GM19395 (cell line): ENCODE measurements at regions not wholly inside any gene's neighbourhood (a gene's known extent, or its start where the extent isn't known, plus 50 kb on each side); places are given as distances from the start of the nearest gene placed in this dataset.
A peak's percentile ranks its signal among the peaks of the same experiment; 100 is the strongest.

Experiments
- ATAC-seq: cut with Tn5 transposase; IDR thresholded peaks from one replicate; pipeline ENCODE4 v1.9.1; 2021; ENCODE audit warnings: mild to moderate bottlenecking, moderate library complexity; ENCODE audit not compliant: unreplicated experiment

DNA sequence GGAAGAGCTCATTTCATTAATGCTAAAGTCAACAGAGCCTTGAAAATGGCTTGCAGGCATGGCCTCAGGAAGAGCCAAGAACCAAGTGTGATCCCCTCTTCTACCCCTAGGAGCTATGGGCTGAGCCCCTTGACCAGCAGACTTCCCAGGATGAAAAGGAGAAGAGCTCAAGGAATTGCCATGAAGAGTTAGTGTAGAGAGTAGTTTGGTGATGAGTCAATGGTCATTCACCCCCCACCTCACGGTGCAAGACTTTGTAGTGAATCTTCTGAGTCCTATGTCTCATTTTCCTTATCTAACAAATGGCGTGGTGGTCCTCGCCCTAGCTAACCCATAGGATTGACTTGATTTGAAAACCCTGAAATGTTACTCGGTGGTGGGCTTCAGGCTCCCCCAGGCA lies 422.4 kb upstream of the CADM1 start:
- no peak for ATAC-seq

DNA sequence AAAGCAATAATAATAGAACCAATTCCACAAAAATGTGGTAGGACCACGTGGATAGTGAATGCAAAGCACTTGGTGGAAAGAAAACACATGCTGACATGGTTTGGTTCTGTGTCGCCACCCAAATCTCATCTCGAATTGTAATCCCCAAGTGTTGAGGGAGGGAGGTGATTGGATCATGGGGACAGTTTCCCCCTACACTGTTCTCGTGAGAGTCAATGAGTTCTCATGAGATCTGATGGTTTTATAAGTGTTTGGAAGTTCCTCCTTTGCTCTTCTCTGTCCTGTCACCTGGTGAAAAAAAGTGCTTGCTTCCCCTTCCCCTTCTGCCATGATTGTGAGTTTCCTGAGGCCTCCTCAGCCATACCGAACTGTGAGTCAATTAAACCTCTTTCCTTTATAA lies 421.9 kb upstream of the CADM1 start:
- ATAC-seq: no peak

DNA sequence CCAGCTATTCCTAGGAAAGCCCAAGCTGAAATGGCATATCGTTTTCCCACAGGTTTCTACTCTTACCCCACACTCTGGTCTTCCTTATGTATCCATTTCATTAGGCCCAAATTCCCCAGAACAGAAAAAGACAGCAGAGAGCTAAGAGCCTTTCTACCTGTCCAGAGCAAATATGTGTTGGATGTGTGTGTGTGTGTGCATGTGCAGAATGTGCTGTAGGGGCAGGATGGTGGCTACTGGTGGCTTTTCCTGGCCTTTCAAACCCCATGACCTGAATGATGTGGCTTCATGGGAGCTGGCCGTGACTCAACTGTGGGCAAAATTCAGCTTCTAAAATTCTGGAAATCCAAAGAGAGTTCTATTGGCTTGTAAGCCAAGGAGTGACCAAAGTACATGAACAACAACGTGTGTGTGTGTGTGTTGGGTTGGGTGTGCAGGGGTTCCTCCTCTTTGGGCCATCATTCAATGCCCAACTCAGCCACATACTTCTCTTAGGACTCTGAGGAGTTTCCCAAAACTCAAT lies 421.4 kb upstream of the CADM1 start:
- ATAC-seq: no peak

DNA sequence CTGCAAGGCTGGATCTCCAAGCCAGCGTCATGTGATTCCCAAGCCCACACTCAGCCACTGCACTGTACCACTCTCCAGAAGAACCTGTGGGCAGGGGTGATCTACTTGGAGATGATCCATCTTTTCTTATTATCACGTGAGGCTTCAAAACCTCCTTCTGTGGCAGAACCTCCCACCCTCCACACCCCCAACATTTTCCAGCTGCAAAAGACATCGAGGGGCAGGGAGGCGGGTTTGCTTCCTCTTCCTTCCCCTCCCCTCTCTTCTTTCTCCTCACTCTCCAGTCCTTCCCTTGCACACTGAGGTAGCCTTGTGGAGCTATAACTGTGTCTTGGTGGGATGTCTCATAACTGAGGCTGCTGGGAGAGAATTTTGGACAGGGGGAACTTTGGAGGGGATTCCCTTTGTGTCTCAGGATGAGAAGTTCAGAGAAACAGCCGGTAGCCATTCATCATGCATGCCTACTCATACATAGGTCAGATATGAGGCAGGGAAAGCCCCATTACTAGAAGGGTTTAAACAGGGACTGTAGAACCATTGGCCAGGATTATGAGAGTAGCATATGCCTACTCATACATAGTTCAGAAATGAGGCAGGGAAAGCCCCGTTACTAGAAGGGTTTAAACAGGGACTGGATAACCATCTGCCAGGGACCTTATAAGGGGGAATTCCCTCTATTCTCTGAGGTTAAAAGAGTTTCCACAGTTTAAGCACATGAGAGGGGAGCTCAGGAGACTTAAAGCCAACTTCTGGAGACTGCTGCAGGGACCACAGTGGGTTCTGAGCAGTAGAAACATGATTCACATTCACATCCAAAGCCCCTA lies 420.7 kb upstream of the CADM1 start:
- ATAC-seq: peak; percentile 79

DNA sequence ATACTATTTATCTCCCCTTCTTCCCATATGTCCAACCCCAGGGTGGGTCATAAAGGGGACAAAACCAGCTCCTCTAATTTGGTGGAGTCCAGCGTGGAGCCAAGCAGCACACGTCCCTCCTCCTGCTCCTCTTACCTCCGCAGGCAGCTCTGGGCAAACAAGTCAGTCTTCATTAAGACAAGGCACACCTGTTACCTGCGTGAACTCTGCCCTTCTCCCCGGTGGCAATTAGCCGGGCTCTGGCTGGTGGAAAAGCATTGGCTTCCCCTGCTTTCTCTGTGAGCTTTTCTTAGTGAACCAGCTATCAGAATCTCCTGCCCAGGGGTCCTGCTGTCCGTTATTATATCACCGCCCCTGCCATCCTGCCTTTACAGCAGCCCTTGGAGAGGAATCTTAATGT lies 418.7 kb upstream of the CADM1 start:
- no peak for ATAC-seq

DNA sequence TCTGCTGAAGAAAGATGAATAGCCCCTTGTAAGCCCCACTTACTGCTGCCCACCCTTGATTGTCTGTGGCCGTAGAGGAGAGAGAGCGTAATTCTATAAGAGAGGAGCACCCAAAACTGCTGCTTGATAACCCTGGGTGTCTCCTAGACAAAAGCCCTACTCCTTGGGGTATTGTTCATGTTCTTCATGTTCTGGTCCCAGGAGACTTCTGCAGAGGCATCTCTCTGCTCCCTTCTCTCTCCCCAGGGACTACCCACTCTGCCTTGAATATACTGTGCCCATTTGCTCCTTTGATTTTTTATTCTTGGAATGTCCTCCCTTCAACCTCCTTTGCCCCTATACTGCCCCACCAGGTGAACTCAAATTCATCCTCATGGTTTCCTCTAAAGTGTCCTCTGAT lies 417.8 kb upstream of the CADM1 start:
- no peak for ATAC-seq

DNA sequence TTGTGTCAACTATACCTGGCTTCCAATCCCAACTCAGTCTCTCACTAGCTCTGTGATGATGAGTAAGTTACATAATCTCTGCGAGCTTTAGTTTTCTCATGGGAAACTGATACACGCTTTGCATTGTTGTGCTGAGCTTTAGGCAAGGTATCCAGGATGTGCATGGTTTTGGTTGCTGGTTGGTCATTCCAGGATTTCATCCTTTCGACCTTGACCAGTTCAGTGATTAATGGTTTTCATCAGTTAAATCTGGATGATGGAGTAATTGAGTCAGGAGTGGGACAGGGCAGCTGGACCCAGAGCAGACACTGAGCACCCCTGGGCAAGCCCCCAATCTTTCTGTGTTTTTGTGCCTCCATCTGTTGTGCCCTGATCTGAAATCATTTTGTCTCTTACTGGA lies 417.3 kb upstream of the CADM1 start:
- ATAC-seq: no peak

DNA sequence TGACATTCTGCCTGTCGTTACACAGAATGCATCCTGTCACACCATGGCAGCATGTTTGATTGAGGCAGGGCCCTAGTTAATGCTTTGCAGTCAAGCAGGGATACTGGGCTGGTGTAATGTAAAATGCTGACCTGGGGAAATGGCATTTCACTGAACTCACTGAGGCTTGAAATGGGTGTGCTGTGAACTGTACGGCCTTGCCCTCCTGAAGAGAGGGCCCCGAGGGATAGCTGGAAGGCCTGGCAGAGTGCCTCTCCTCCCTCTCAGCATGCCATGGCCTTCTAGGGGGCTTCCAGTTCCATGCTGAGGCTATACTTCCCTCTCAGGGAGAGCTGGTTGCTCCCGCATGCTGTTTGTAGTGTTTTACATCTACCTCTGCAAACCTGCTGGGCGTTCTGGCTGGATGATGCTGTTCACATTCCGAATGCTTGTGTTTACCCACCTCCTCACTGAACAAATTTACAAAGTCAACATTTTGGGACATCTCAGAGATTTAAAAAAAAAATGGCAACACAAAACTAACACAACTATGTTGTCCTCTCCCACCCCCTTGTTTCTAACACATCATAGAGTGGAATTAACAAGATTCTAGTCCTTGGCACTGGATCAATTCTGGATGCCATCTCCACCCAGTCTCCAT lies 416.7 kb upstream of the CADM1 start:
- ATAC-seq: no peak

DNA sequence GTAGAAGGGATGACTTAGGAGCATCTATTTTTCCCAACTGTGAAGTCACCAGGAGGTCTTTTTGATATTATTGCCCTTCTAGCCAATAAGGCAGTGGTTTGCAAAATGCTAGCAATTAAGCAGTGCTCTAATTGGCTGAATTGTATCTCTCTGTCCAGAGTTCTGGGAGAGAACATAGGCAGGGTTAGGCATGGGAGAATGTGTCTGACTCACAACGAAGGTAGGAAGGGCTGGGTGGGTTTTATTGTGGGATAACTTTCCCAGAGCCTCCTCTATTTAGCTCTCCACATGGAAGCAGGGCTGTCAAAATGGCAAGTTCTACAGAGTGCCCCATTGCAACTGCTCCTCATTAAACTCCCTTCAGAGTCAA lies 415.9 kb upstream of the CADM1 start:
- peak; percentile 5 for ATAC-seq

DNA sequence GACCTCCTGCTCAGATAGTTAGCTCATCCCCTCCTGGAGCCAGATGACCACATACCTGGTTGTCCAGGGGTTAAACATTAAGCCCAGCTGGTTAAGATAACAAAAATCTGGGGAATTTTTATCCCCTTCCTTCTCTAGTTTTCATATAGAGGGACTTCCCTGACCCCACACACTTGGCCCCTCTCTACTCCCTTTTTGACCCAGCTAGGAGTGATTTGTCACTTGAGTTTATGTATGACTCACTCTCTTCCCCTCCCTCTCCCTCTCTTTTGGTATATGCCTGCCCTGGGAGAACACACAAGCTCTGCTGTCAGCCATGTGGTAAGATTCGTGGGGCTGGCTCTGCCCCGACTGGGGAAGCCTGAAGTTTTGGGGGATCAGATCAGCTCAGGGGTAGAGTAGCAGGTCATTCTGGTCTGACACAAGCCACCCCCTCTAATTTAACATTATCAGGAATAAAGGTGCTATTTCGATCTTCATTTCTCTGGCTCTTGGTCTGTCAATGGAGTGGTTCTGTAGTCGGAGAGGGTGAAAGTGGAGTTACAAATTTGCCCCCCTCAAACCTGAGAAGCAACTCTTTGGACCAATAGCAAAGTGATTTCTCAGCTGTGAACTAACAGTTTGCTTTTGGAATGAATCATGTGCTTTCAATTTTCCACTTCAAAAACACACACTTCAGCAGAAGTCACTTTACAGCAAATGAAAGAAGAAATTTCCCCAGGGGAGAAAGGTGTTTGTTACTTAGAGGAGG lies 415.3 kb upstream of the CADM1 start:
- peak; percentile 60 for ATAC-seq

DNA sequence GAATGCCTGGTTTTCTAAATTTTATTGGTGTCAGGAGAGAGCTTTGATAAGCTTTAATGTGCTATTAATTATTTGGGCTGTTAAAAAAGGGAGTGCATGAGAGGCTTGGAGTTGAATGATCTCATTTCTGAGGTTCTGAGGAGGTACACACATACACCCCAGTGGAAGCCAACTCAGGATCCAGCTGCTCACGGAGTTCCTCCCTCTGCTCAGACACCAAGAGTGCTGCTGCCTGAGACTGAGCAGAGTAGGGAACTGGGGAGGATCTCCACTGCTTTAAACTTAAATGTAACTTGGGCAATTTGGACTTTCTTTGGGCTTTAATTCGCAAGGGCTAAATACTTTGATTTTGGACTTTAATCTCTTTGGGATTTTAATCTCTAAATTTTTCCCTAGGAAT lies 414.4 kb upstream of the CADM1 start:
- ATAC-seq: no peak

DNA sequence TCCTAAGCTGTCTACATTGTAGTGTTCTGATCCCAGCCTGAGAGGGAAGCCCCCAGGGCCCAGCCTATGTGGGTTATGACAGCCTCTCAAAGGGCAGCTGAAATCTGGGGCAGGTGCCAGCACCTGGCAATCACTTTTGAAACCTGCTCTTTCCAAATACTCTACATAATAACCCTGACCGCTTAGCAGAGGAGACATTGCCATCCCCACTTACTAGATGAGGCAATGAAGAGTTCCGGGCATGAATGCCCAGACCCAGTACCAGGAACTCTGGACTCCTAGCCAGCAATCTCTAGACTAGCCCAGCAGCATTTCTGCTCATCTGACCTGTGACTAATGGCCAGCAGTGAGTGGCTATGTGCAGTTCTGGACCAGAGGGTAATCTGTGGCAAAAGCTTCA lies 412.4 kb upstream of the CADM1 start:
- ATAC-seq: no peak

DNA sequence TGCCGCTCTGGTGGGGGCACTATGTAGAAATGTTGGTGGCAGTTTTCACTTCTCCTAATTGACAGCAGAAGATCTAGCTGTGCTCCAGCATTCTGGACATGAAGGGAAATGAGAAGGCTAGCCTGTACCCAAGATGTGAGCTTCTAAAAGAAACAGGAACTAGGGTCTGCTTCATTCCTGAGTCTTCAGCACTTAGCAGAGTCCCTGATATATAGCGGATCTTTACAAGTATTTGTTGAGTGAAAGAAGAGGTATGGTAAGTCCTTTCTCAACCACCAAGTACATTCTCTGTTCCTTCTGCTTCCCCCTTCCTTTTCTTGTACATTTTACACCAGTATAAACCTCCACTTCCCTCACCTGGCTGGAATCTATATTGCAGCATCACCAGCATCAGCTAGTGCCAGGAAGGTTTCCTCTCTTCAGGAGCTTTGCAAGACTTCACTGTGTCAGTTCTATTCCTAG lies 408.3 kb upstream of the CADM1 start:
- peak; percentile 67 for ATAC-seq

DNA sequence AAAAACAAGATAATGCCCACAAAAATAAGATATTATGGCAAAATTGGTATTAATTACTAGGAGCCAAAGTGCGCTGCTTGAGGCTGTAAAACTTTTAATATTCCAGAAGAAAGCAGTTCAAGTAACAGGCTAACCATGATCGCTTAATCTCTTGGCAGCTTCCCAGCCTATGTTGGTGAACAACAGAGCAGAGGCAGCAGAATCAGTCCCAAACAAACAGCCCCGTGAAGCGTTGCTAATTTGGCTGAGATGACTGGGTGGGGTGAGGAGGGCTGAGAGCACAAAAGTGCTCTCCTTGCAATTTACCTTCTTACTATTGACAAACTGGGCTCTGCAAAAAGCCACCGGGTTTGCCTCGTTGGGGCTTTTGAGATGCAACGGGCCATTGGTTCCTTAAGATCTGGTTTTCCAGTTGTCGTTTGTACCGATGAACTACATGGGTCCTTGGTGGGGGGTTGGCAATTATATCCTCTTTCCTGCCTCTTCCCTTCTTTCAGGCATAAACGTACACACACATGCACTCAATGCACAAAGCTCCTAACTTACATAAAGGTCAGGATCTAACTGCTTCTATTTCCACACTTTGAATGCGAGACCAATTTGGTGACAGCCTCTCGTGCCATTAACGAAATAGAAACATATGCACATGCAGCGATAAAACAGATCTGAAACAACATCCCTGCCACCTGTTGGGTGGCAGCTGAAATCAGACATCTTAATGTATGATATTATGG lies 407.6 kb upstream of the CADM1 start:
- ATAC-seq: no peak

DNA sequence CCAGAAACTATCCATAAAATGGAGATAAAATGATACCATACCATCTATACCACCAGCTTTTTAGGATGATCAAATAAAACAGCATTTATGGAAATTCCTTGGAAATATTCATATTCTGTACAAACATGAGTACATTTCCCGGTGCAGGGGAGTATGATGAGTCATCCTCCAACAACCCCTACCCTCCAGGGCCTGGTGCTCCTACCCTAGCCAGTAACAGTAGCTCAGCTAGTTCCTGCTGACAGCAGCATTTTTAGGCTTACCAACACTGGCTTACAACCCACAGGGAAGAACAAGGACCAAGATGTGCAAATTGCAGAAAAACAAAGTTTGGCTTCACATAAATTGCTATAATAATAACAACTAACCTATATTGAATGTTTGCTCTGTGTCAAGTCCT lies 406.2 kb upstream of the CADM1 start:
- no peak for ATAC-seq

DNA sequence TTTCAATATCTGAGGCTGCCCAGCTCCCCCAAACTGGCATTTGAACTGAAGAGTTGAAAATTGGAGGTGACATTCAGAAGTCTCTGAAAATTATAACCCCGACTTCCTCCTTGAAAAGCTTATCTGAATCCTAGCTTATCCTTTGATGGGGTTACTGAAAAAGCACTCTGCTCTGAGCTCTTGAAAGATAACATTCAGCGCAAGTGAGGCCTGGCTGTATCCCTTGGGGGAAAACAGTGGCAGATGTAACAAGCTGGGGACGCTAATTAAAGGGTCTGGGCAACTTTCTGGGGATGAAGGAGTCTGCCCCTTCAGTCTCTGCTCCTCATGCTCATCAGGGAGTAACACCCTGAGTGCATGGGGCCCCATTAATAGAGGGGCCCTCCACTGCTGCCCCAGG lies 402.0 kb upstream of the CADM1 start:
- ATAC-seq: no peak

DNA sequence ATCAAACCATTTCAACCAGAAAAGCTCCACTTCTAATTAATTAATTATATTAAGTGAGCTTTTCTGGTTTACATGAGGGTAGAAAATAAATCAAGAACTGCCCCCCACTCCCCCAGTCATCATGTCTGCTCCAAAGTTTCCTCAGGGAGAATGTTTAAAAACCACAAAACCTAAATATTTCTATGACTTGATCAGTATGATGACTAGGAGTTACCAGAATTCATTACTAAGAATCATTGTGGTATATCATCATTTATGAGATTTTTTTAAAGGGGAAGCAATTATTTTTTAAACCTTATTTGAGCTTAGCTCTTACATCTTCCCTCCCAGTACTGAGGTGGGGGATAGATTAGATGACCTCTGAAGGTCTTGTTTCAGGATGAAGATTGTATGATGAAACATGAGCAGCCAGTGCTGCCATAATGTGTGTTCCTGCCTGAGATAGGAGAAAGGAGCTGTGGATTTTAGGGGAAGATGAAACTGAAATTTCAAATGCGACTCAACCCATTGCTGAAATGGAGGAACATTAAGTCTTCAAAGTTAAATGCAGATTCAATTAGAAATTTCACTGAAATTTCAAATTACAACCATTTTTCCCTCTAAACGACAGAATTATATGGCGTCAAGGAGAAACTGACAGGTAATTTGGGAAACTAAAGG lies 401.3 kb upstream of the CADM1 start:
- no peak for ATAC-seq

DNA sequence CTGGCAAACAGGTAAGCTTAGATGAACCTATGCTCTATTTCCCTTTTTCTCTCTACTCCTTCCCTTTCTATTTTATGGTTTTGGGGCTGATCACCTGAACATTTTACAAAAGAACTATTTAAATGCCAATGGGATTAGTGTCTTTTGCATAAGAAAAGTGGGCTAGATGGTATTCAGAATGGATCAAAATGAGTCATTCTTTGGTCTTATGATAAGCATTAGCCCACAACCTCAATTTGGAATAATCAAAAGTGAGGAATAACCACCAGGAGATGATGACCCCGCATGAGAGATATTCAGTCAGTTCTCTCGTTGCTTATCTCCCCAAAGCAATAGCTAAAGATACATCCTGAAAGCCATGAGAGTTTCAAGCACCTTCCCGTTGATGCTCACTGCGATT lies 399.0 kb upstream of the CADM1 start:
- no peak for ATAC-seq

DNA sequence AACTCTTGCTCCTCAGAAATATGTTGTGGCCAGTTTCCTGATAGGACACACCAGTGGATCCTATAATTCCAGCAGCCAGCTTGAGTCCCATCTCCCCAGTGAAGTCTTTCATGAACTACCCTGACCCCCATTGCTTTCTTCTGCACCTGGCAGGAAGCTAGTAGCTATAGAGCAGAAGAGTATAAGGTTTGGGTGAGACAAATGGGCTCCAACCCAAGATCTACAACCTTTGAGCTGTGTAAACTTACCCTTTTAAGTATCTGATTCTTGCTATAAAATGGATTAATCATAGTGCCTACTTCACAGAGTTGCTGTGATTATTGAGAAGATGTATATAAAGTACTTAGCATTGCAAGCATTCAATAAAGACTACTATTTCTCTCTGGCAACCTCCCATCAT lies 396.9 kb upstream of the CADM1 start:
- no peak for ATAC-seq

DNA sequence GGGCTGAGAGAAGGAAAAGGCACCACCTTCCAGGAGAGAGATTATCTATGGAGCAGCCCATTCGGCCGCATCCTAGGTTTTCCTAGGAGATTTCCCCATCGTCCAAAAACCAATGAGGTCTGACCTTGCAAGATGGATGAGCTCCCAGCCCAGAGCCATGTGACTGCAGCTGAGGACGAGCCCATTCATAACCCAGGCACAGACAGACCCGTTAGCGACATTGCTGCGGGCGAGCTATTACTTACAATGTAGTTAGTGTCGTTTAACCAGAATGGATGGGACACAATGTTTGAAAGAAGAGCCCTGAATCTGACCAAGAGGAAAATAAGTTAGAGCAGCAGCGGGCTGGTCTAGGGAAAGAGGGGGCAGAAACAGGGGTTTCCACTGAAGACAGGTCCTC lies 395.9 kb upstream of the CADM1 start:
- no peak for ATAC-seq

DNA sequence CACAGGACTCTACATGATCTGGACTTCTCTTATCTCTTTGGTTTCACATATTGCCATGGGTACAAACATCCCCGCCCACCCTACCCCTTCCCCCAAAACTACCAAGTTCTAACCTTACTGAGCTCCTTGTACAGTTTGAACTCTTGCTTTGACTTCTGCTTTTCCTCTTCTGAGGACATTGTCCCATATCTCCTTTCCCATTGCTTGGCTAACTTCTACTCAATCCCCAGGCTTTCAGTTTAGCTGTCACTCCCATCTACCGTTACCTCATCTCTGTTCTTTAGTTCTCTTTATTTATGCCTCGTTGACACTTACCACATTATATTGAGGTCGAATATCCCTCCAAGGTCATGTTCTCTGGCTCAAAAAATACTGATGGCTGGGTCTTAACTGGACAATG lies 393.5 kb upstream of the CADM1 start:
- ATAC-seq: no peak
